HG03045 (cell line): ENCODE measurements at regions not wholly inside any gene's neighbourhood (a gene's known extent, or its start where the extent isn't known, plus 50 kb on each side); places are given as distances from the start of the nearest gene placed in this dataset.
A peak's percentile ranks its signal among the peaks of the same experiment; 100 is the strongest.

Experiments
- ATAC-seq: cut with Tn5 transposase; IDR thresholded peaks from one replicate; pipeline ENCODE4 v1.9.1; 2021; ENCODE audit warnings: mild to moderate bottlenecking, moderate library complexity; ENCODE audit not compliant: unreplicated experiment

DNA sequence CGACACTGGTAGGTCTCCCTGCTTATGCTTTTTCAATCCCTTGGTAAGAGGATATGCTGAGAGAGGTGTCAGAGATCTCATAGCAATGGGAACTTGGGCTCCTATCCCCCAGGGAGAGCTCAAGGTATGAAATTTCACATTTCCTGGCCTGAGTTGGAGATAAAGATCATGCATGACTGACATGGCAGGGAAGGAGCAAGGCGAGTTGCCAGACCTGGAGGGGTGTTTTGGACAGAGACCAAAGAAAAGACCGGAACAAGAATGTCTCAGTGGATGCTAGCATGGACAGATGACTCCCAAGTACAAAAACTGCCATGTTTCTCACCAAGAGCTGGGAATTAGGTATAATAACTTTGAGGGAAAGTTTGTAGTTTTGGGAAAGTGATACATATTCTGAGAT is 334.1 kb upstream of the B3GALT2 start:
- ATAC-seq = no peak

DNA sequence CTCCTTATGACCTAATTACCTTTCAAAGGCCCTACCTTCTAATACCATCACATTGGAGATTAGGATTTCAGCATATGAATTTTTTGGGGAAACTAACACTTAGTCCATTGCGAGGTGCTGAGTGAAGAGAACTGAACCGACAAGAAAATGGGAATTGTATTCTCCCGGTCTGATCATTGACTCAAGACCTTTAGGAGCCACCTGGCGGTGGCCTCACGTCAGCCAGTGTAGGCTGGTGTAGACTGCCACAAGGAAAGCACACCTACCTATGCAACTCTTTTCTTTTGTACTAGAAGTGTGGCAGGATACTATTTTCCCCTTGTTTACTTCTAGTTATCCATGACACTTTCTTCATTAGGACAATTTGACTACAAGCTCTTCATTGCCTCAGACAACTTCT is 333.5 kb upstream of the B3GALT2 start:
- ATAC-seq = no peak

DNA sequence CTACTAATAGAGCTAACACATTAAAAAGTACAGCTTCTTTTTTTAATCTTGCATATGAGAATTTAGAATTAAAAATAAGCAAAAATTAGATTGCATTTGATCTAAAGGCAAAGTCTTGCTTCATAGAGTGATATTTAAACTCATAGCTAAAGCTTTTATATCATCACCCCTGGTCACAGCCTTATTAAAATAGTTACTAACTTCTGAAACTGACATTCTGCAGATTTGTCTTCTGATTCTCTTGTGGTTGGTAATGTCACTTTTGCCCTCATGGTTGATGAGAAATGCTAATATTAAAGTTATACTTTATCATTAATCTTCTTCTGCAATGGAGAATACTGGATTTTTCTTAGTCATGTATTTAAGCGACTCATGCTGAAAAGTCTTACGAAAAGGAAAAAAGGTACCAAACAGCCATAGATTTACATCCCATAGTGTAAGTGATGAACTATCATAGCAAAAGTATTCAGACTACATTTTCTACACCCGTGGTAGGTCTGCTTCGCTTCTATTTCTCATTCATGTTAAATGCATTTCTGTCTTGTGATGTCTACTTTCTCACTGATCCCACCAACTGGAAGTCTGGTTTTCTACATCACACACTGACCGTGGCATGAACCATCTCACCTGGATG is 330.5 kb upstream of the B3GALT2 start:
- no peak for ATAC-seq

DNA sequence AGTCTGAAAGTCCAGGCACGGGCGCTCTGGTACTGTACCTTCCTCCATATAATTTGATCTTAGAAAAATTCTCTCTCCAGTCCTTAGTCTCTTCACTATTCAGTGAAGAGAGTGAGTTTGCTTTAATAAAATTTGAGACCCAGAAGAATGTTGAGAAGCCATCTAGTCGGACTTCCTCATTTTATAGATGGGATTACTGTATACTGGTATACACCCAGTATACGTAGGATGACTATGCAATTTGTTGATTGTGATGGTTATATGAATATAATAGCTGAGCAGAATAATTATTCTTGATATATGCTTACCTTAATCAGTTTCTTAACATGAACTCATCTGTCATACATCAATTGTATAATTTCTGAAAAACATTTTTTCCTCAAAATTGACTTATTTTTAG is 328.0 kb upstream of the B3GALT2 start:
- ATAC-seq = no peak

DNA sequence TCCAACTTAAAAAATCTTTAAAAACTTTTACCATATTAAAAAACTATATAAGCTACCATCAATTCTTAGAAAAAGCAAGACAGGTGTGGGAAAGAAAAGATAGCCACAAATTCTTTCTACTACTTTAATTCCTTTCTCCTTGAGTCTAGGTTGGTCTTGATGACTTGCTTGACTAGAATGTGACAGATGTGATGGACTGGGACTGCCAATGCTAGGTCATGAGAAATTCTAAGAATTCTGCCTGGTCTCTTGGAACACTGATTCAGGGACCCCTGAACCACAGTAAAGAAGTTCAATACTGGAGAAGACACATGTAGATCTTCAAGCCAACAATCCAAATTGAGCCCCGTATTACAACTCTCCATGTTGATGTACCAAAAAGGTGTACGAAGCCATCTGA is 326.6 kb upstream of the B3GALT2 start:
- no peak for ATAC-seq

DNA sequence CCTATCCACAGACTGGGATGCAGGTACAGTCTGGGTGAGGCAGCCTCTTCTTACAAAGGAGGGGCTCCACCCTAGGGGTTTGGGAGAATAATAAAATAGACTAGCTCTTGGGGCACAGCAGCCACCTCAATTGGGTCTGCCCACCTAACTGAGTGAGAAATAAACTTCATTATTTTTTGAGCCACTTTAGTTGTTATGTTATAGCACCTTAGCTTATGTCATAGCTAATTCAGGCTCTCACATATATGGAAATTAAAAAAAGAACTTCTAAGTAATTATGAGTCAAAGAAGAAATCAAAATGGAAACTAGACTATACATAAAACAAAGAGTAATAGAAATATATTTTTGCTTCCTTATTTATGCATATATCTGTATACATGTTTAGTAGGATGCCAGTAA is 318.5 kb upstream of the B3GALT2 start:
- ATAC-seq = no peak

DNA sequence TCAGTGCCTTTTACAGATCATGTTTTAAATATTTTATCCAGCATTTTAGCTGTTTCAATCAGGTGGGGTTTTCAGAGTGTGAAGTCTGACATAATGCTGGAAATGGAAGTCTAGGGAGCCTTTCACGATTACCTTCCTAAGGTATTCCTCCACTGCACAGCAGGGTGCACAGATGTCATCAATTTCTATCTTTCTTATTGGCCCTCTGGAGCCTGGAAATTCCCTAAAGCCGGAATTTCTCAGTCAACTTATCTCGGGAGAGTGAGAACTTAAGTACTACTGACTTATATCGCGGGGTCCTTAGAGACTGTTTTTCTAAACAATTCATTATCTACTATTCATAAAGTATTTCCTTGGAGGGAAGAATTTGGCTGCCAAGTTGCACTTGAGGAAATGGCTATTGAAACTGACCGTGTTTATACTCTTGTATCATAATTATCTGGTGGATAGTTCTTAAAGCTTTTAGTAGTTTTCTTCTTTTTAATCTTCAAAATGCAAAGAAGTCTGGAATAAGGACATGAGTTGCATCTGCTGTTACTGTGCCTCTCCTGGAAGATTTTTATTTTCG is 311.8 kb upstream of the B3GALT2 start:
- no peak for ATAC-seq

DNA sequence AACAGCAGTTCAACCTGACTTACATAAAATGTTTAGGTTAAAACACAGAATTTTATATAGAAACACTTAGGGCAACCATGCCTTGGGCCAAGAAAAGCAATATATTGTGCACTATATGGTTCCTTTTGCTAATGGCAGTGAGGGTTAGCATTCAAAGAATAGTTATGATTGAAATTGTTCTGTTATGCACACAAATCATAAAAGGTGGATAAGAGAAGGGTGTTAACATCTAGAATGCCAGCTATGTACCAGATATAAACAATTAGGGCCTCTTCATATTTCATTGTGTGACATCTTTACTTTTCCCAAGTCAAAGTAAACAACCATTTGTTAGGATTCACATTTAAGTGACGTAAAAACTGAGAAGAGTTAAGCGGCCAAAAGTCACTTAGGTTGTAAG is 308.0 kb upstream of the B3GALT2 start:
- no peak for ATAC-seq

DNA sequence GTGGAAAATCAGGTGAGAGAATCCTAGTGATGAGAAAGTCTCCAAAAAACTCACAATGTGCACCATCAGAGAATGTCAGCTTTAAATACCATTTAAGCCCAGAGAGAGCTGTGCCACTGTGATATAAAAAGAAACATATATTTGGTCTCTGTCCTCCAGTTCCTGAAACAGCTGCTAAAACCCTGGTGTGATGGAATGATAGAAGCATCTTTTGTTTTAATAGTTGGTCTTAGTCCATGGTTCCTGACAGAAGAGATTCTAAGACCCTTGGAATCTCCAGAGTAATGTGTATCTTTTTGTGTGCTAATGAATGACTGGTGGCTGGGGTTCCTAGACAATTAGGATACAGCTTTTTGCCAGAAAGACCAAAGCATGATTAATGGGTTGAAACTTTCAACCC is 302.8 kb upstream of the B3GALT2 start:
- ATAC-seq = no peak

DNA sequence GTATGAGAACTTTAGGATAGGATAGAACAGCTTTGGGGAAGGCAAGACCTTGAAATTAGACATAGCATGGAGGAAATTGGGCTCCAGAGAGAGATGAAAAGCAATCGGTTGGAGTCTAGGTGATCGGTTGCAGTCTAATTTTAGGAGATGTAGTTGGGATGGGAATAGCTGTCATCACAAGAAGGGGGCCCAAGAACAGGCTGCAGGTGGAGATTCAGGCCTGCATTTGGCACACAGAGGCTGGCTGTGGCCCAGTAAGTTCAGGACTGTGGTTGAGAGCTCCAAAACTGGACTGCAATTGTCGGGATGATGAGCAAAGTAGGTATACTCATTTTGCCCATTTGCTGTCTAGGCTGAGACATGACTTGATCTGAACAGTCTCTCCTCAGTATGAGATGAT is 301.3 kb upstream of the B3GALT2 start:
- ATAC-seq = no peak

DNA sequence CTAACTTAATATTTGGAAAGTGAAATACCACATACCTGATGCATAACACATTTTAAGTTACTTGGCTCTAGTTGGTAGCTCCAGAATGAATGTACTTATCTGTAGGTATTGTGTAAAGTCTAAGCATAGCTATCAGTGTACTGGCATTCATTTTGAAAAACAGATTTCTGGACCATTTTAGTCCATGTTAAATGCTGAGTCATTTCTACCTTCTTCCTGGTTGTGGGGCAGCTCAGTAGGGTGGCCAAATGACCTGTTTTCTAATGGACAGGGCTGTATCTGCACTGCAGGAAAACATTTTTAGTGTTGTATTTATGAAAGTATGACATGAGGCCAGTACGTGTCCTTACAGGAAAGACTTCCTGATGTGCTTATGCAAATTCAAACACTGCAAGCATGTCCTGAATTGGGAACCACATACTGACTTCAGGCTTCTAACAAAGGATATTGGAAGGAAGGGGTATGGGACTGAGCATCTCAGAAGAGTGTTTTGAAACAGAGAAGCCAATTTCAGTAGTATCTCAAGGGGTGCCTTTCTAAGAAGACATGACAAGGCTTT is 300.3 kb upstream of the B3GALT2 start:
- no peak for ATAC-seq

DNA sequence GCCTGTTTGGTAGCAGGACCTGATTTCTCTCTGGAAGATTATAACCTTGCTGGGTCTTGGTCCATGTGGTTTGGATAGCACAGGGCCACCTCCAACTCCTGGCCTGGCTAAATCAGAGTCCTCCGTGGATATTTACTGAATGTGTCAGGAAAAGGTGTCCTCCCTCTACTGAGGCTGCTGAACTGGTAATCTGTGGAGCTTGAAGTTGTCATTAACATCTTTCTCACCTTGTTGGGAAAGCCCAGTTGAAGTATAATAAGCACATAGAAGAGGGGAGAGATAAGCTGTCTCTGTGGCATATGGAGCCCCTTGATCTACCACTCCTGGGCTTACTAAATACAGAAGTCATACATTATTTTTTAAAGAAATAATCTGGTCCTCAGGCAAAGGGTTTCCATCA is 294.3 kb upstream of the B3GALT2 start:
- no peak for ATAC-seq

DNA sequence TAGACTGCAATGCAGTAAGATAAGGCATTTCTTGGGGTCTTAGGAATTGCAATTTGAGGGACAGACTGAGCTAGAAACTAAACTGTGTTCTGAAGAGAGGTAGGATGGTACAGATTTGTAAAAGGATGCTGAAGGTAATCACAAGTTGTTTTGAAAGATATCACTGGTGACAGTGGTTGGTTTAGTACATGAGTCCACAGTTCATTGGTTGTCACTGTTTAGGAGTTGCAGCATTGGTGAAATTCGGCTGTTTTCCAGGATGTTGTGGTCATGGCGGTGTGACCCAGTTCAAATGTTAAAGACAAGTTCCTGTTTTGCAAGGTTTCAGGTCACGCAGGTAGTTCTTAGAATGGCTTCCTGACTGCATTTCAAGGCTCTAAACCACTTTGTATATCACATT is 292.8 kb upstream of the B3GALT2 start:
- peak; percentile 94 for ATAC-seq

DNA sequence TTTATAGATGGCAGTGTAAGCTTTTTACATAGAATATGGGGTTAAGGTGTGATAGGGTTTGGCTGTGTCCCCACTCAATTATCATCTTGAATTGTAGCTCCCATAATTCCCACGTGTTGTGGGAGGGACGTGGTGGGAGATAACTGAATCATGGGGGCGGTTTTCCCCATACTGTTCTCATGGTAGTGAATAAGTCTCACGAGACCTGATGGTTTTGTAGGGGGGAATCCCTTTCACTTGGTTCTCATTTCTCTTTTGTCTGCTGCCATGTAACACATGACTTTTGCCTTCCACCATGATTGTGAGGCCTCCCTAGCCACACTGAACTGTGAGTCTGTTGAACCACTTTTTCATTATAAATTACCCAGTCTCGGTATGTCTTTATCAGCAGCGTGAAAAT is 290.3 kb upstream of the B3GALT2 start:
- no peak for ATAC-seq

DNA sequence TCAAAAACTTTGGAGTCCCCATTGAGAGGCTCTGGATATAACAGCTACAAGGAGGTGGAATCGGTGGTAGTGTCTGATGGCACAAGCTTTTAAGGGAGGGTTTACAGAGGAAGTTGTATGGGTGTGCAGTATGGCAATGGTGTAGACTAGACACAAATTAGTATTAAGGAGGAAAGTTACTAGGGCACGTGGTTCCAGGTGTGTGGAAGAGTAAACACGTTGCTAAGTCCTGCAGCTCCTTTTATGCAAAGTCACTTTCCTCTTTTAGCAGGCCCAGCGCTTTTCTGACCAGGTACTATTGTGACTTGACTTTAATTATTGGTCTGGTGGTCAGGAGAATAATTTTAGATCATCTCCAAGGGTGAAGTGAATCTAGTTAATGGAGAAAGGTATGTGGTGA is 287.5 kb upstream of the B3GALT2 start:
- ATAC-seq = no peak

DNA sequence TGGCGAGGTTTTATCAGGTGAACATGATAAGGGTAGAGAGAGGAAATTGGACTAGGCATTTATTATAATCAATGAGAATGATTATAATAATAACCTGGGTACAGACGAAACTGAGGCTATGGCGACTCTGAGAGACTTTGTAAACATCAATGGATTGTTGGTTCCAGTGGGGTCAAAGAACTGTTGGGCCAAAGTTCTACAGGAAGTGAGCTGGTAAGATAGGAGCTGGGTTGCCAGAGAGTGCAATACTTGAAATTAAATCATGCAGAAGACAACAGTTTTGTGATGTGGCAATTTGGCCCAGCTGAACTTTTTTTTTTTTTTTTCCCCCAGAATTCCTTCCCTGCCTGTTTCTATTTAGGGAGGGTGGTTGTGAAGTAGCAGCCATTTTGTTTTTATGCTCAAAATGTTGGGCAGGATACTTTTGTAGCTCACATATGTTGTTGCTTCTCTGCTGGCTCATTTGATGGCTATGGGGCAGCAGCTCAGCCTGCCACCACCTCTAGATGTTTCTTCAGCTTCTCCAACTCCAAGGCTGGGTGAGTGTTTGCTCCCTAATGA is 286.5 kb upstream of the B3GALT2 start:
- ATAC-seq = no peak

DNA sequence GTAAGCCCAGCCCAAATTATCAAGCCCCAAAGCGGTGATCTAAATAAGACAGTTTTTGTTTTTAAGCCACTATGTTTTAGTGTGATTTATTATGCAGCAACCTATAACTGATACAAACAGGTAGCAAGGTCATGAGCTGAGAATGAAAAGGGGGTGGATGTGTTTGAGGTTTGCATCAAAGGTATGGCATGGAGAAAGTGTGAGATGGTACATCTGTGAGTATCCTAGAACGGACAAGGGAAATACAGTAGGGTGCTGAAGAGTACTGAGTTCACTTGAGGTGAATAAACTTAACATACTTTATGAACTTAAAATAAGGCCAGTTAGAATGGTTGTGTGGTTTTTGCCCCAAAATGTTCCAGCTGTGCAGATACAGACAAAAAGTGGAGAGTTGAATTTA is 286.0 kb upstream of the B3GALT2 start:
- ATAC-seq = no peak

DNA sequence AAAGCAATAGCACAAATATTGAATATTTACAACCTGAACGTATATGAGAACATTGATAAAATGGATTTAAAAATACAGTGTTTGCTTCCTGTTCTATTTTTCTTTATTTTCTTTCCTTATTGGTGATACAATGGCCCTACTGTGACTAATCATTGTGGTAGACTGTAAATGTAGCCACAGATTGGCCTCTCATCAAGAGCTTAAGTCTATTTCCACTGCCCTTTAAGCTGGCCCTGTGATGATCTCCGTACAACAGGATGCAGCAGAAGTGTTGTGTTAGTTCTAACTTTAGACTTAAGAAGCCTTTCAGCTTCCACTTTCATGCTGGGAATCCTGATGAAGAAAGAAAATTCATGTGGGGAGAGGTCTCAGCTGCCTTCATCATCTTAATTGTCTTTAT is 285.6 kb upstream of the B3GALT2 start:
- ATAC-seq = no peak

DNA sequence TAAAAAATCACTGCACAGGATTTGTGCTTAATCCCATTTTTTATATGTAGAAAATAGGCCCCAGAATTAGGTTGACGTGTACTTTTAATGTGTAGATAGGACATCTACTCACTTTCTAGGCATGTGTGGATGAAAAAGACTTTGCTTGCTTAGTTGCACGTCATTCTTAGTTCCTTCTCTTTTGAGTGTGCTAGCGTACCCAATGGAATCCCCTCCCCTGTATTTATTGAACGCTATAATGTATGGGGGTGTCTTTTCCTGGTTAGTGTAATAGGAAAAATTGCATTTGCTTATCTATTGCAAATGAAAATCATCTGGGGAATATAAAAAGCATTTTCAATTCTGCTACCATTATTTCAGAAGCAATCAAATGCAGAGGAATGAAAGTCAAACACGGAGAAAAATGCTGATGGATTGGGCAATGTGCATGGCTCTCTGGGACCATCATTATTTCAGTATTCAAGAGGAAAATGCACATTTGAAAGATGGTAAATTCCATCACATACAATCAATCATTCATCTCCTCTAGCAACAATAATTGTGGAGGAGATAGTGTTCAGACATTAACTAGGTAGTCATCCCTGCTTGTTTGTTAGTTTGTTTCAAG is 277.0 kb upstream of the B3GALT2 start:
- ATAC-seq = no peak

DNA sequence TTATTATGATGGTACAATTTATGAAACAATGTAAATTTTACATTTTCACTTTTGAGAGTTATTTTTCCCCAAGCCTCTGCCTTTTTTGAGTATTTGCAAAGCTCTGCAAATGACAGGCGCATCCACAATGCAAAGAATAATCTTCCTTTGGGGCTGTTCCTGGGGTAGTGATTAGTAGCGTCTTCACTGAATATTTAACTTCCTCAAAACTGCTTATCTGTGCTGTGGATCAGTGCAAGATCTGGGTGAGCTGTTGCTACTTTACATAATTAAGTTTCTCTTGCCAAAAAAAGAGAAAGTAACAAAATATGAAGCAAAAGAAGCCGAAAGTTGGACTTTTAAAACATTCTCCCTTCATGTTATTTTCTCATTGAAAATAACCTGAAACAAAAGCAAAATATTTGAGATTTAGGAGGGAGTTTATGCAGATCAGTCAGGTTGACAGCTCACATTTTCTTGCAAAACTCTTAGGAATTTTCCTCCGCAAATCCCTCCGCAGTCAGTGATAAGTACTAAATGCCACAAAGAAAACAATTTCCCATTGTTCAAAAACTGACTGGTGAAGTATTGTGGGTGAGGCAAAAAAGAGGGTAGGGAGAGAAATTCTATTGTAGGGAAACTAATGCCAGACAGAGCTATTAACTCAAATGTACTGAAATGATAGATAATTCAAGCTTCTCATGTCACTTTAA is 276.4 kb upstream of the B3GALT2 start:
- no peak for ATAC-seq

DNA sequence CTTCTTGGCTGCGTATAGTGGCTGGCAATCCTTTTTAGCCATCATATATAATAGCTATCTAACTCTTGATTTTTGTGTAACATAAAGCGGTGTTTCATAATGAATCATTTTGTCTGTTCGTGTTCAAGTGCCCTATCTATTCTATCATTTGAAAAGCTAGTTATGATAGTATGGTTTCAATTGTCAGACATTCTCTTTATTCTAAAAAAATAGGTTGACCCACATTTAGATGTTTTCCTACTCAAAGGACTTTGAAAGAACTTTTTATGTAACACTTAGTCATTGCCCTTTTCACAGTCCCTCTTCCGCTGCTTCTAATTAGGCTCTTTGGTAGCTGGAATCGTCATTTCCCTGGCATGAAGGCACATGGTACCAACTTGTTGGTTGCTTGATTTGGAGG is 272.2 kb upstream of the B3GALT2 start:
- no peak for ATAC-seq

DNA sequence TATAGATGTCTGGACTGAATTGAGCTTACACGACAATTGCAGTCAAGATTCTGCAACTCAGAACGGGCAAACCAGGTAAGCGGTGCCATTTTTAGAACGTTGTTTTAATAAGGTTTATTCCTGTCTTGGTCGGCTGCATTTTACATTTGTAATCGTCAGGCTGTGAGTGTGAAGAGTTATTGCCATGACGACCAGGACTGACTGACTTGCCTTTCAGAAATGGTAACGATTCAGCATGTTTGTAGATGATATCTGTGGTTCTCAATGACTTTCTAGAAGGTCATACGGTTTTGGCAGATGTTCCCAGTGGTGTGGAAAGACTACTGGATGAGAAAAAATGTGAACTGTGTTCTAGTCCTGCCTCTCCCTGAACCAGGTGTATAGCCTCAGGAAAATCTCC is 271.3 kb upstream of the B3GALT2 start:
- no peak for ATAC-seq
